Fibroblast of mammary gland (primary cell): ENCODE measurements at regions not wholly inside any gene's neighbourhood (a gene's known extent, or its start where the extent isn't known, plus 50 kb on each side); places are given as distances from the start of the nearest gene placed in this dataset.

ENCODE experiments used
- DNase-seq: peaks from one replicate; pipeline ENCODE4 v3.0.0-alpha.2; 2010; ENCODE audit warnings: low read depth
- H3K4me3 ChIP-seq: 2 replicates; pipeline ENCODE4 v1.5.1; 2011; ENCODE audit warnings: low read depth, mild to moderate bottlenecking, low read length, moderate library complexity; ENCODE audit not compliant: control insufficient read depth
- TF ChIP-seq, protein P1 (sequence below): conservative IDR thresholded peaks from 2 replicates; pipeline ENCODE4 v1.5.1; 2011; ENCODE audit warnings: low read depth, low read length, inconsistent platforms; ENCODE audit not compliant: control insufficient read depth, insufficient read depth

DNA sequence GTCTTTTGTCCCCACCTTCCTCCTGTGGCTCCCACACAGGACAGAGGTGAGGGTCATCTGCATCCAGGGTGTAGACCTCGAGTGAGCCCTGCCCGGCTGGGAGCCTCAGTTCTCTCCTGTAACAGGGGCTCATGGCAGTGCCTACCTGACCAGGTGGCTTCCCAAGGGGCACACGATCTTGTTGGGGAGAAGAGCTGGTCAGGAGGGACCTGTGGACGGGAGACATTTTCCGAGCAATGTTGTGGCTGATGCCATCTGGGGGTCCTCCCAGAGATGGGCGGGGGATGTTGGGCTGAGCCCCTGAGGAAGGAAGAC lies 51.9 kb downstream of the CEBPB start:
- TF ChIP-seq, protein P1, sequence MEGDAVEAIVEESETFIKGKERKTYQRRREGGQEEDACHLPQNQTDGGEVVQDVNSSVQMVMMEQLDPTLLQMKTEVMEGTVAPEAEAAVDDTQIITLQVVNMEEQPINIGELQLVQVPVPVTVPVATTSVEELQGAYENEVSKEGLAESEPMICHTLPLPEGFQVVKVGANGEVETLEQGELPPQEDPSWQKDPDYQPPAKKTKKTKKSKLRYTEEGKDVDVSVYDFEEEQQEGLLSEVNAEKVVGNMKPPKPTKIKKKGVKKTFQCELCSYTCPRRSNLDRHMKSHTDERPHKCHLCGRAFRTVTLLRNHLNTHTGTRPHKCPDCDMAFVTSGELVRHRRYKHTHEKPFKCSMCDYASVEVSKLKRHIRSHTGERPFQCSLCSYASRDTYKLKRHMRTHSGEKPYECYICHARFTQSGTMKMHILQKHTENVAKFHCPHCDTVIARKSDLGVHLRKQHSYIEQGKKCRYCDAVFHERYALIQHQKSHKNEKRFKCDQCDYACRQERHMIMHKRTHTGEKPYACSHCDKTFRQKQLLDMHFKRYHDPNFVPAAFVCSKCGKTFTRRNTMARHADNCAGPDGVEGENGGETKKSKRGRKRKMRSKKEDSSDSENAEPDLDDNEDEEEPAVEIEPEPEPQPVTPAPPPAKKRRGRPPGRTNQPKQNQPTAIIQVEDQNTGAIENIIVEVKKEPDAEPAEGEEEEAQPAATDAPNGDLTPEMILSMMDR = no peak
- DNase-seq = no peak
- H3K4me3 ChIP-seq = no peak overlapping the region

DNA sequence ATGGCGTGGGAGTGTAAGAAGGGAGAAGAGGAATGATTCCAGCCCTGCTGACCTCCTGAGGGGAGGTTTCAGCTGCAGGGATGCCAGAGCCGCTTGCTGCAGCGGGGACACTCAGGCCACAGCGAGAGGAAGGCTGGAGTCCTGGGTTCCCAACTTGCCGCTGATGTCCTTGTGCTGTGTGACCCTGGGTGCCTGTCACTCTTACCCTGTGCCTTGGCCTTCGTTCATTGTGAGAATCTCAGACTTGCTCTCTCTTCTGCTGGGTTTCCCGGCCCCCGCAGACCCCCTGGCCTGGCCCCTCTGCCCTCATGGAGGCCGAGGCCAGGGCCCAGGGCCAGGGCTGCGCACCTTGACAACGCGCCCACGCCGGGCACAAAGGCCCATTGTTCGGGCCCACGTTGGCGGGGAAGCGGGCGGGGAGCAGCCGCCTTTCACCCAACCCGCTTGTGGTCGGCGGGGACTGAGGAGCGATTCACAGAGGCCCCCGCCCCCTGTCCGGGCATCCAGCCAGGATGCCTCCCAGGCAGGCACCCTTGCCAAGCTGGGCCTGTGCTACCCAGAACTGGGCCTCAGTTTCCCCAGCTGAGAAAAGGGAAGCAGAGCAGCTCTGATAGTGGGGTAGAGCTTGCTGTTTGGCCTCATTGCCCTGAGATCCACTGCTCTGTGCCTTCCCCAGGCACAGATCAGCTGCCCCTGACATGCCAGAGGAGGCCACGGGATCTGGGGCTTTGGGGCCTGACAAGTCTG lies 52.4 kb downstream of the CEBPB start:
- no peak for DNase-seq
- no peak overlapping the region for H3K4me3 ChIP-seq
- TF ChIP-seq, protein P1 = no peak

DNA sequence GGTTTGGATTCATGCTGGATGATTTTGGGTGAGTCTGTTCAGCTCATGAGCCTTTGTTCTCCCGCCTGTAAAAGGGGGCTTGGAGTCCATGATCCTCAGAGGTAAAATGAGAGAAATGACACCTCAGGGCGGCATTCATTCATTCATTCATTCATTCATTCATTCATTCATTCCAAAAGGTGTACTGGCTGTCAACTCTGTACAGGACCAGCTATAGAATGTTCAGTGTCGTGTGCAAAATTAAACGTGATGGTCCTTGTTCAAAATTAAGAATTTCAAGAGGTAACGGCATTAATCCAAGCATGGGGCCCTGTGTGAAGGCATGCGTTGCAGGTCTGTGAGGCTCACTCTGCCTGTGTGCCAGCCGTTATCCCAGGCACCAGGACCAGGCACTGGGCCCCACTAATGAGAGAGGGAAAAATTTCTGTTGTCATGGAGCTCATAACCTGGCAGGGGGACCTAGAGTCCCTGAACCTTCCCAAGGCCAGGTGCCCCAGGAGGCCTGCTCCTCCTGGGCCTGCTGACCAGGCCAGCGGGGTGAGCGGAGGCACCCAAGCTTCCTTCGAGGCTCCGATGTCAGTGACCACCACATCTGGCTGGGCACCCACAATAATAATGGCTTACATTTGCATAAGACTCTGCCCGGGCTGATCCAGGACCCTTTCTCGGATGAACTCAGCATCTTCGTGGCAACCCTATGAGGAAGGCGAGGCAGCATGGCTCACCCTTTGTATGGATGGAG lies 53.2 kb downstream of the CEBPB start:
- TF ChIP-seq, protein P1 = no peak
- DNase-seq = no peak
- no peak overlapping the region for H3K4me3 ChIP-seq

DNA sequence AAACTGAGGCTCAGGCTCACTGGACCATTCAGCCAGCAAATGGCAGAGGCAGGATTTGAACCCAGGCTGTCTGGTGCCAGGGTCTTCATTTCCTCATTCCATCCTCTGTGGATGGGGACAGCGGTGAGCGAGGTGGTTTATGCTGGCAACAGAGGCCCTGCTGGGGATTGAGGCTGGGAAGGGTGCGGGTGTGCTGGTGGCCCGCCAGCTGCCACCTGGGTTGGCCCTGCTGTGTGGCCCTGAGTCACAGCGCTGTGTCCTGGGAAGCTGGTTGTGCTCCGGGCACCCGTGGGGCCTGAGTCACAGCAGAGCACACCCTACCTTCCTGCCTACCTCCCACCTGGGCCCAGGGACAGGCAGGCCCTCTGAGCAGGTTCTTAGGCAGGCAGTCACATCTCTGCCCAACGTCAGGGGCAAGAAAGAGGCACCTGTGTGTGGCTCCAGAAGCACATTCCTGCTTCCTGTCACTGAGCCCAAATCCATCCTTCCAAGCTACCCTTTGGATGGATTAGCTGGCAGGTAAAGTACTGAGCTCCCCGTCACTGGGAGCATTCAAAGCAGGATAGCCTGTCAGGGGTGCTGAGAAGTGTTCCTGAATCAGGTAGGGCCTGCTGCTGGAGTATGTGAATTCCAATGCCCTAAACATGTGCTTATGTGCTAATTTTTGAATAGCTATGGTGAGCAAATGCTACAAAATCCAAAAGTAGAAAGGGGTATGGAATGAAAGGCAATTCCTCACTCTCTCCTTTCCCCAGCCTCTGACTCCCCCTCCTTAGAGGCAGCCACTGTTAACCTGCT lies 53.9 kb downstream of the CEBPB start:
- DNase-seq = no peak
- H3K4me3 ChIP-seq = no peak overlapping the region
- TF ChIP-seq, protein P1 = no peak

DNA sequence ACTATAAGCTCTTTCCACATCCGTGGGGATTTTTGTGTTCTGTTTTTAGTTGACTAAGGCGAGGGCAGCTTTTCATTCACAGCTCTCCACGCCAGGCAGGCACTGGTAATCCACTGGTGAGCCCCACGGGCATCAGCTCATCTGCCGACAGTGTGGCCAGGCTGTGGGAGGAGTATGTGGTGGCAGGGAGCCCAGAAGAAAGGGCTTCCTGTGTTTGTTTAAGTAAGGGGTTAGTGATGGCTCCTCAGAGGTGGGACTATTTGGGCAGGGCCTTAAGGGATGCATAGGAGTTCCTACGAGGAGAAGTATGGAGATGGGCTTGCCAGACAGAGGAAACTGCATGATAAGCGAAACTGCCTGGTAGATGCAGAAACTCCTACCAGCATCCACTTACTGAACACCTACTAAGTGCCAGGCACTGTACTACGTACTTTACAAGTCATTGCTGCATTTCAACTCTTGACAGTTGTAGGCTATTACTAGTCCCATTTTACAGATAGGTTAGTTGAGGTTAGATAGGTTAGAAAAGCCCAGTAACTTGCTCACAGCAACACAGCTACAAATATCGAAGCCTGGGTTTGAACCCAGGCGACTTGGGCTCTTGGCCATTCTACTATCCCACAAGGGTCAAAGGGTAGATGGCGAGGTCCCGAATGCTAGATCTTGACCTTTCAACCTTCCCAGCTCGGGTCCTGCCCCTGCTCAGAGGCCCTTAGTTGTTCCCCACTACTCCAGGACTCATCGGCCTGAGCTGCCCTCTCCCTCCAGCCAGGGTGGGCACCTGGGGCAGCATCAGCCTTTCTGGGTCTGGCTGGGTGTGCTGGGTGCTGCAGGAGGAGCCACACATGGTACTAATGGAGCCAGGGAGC lies 55.1 kb downstream of the CEBPB start:
- no peak overlapping the region for H3K4me3 ChIP-seq
- peak; percentile 69 for DNase-seq
- TF ChIP-seq, protein P1 = no peak
